8988T (cell line): ENCODE measurements at regions not wholly inside any gene's neighbourhood (a gene's known extent, or its start where the extent isn't known, plus 50 kb on each side); places are given as distances from the start of the nearest gene placed in this dataset.
"Not testable (repeated sequence)": the region's sequence is repeated elsewhere in the genome, so short reads cannot be mapped to it uniquely, and the experiment has no call there.

Source experiments
- DNase-seq: peaks from one replicate; pipeline ENCODE4 v3.0.0; 2011

- DNase-seq = no peak
Measured at GRCh38 chr18:39149211-39149806, 1583.7 kb upstream of the CELF4 start.

GRCh38 chr18:39134255-39134654, 1568.7 kb upstream of the CELF4 start:
- no peak for DNase-seq

- not testable (repeated sequence) for DNase-seq
Measured at GRCh38 chr18:39127538-39127937, 1561.9 kb upstream of the CELF4 start.

- no peak for DNase-seq
Measured at GRCh38 chr18:39113790-39114189, 1548.2 kb upstream of the CELF4 start.

- no peak for DNase-seq
Measured at GRCh38 chr18:39105104-39105503, 1539.5 kb upstream of the CELF4 start.

- no peak for DNase-seq
Measured at GRCh38 chr18:39072970-39073369, 1507.4 kb upstream of the CELF4 start.

- DNase-seq = no peak
Measured at GRCh38 chr18:39062426-39062825, 1496.8 kb upstream of the CELF4 start.

- no peak for DNase-seq
Measured at GRCh38 chr18:39058386-39059000, 1492.9 kb upstream of the CELF4 start.

GRCh38 chr18:39057423-39058064, 1491.9 kb upstream of the CELF4 start:
- DNase-seq = no peak

GRCh38 chr18:39053571-39053970, 1488.0 kb upstream of the CELF4 start:
- DNase-seq = no peak

- no peak for DNase-seq
Measured at GRCh38 chr18:39051013-39051412, 1485.4 kb upstream of the CELF4 start.

- no peak for DNase-seq
Measured at GRCh38 chr18:39039813-39040212, 1474.2 kb upstream of the CELF4 start.

GRCh38 chr18:39037925-39038324, 1472.3 kb upstream of the CELF4 start:
- no peak for DNase-seq

- DNase-seq = no peak
Measured at GRCh38 chr18:39033312-39033711, 1467.7 kb upstream of the CELF4 start.

GRCh38 chr18:39031647-39032046, 1466.0 kb upstream of the CELF4 start:
- no peak for DNase-seq

GRCh38 chr18:39030124-39030655, 1464.6 kb upstream of the CELF4 start:
- no peak for DNase-seq

- no peak for DNase-seq
Measured at GRCh38 chr18:39025531-39025930, 1459.9 kb upstream of the CELF4 start.

GRCh38 chr18:39019989-39020388, 1454.4 kb upstream of the CELF4 start:
- DNase-seq = no peak

- DNase-seq = no peak
Measured at GRCh38 chr18:39007031-39007902, 1441.7 kb upstream of the CELF4 start.

- no peak for DNase-seq
Measured at GRCh38 chr18:38996056-38996455, 1430.5 kb upstream of the CELF4 start.

- DNase-seq = no peak
Measured at GRCh38 chr18:38993342-38993741, 1427.7 kb upstream of the CELF4 start.

GRCh38 chr18:38984968-38985367, 1419.4 kb upstream of the CELF4 start:
- DNase-seq = no peak

GRCh38 chr18:38982072-38982471, 1416.5 kb upstream of the CELF4 start:
- DNase-seq = no peak
